Central memory CD4-positive, alpha-beta T cell (primary cell): ENCODE measurements at regions not wholly inside any gene's neighbourhood (a gene's known extent, or its start where the extent isn't known, plus 50 kb on each side); places are given as distances from the start of the nearest gene placed in this dataset.

ENCODE experiments used
- DNase-seq: peaks from one replicate; pipeline ENCODE4 v3.0.0; 2022

- no peak for DNase-seq
These were observed 232.4 kb downstream of the AEBP2 start for GRCh38 chr12:19671695-19672094.

GRCh38 chr12:19674437-19674836 lies 235.1 kb downstream of the AEBP2 start:
- no peak for DNase-seq

- no peak for DNase-seq
These were observed 236.1 kb downstream of the AEBP2 start for GRCh38 chr12:19675361-19675760.

GRCh38 chr12:19678501-19678900 lies 239.2 kb downstream of the AEBP2 start:
- peak; percentile 61 for DNase-seq

GRCh38 chr12:19681007-19681406 lies 241.7 kb downstream of the AEBP2 start:
- no peak for DNase-seq

- DNase-seq, result no peak
These were observed 244.1 kb downstream of the AEBP2 start for GRCh38 chr12:19683178-19683927.

- DNase-seq, result no peak
These were observed 248.1 kb downstream of the AEBP2 start for GRCh38 chr12:19687371-19687770.

GRCh38 chr12:19688532-19688931 lies 249.2 kb downstream of the AEBP2 start:
- DNase-seq, result no peak

GRCh38 chr12:19689226-19689625 lies 249.9 kb downstream of the AEBP2 start:
- no peak for DNase-seq

- DNase-seq, result no peak
These were observed 250.6 kb downstream of the AEBP2 start for GRCh38 chr12:19689801-19690472.

- DNase-seq, result no peak
These were observed 252.8 kb downstream of the AEBP2 start for GRCh38 chr12:19692091-19692490.

- no peak for DNase-seq
These were observed 253.3 kb downstream of the AEBP2 start for GRCh38 chr12:19692566-19692965.

GRCh38 chr12:19694627-19695026 lies 255.3 kb downstream of the AEBP2 start:
- no peak for DNase-seq

- DNase-seq, result no peak
These were observed 256.2 kb downstream of the AEBP2 start for GRCh38 chr12:19695244-19696098.

GRCh38 chr12:19700969-19701368 lies 261.7 kb downstream of the AEBP2 start:
- DNase-seq, result no peak

- DNase-seq, result no peak
These were observed 265.7 kb downstream of the AEBP2 start for GRCh38 chr12:19704966-19705365.

- no peak for DNase-seq
These were observed 267.6 kb downstream of the AEBP2 start for GRCh38 chr12:19706936-19707335.

GRCh38 chr12:19707948-19708409 lies 268.7 kb downstream of the AEBP2 start:
- no peak for DNase-seq

- DNase-seq, result no peak
These were observed 270.6 kb downstream of the AEBP2 start for GRCh38 chr12:19709889-19710288.

GRCh38 chr12:19710811-19711793 lies 271.8 kb downstream of the AEBP2 start:
- no peak for DNase-seq

- DNase-seq, result no peak
These were observed 272.7 kb downstream of the AEBP2 start for GRCh38 chr12:19712041-19712440.

- no peak for DNase-seq
These were observed 279.1 kb downstream of the AEBP2 start for GRCh38 chr12:19718401-19718800.
